ENCODE measurements at regions not wholly inside any gene's neighbourhood (a gene's known extent, or its start where the extent isn't known, plus 50 kb on each side); places are given as distances from the start of the nearest gene placed in this dataset.

DNA sequence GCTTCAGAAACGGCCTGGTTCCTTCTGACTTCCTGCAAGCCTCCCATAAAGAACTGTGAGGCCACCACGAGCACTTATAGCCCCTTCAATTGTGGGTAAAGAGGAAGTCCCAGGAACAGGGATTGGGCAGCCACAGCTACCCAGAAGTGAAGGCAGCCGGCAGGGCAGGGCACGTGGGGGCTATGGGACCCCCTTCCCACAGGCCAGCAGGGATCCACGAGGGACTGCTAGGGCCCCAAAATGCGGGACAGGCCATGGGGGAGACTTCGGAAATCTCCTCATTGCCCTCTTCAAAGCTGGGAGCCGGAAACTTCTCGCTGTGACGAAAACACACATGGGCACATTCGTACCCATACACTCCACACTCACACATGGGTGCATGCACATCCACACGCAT lies 196.1 kb upstream of the SALL3 start:
- no peak overlapping the region for H3K4me3 ChIP-seq (ENCODE audit: low read depth, low read length)
- TF ChIP-seq, protein P1, sequence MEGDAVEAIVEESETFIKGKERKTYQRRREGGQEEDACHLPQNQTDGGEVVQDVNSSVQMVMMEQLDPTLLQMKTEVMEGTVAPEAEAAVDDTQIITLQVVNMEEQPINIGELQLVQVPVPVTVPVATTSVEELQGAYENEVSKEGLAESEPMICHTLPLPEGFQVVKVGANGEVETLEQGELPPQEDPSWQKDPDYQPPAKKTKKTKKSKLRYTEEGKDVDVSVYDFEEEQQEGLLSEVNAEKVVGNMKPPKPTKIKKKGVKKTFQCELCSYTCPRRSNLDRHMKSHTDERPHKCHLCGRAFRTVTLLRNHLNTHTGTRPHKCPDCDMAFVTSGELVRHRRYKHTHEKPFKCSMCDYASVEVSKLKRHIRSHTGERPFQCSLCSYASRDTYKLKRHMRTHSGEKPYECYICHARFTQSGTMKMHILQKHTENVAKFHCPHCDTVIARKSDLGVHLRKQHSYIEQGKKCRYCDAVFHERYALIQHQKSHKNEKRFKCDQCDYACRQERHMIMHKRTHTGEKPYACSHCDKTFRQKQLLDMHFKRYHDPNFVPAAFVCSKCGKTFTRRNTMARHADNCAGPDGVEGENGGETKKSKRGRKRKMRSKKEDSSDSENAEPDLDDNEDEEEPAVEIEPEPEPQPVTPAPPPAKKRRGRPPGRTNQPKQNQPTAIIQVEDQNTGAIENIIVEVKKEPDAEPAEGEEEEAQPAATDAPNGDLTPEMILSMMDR (IDR thresholded peaks at IDR 0.05; ENCODE audit: borderline replicate concordance, insufficient read depth, low read depth, low read length) = no peak

DNA sequence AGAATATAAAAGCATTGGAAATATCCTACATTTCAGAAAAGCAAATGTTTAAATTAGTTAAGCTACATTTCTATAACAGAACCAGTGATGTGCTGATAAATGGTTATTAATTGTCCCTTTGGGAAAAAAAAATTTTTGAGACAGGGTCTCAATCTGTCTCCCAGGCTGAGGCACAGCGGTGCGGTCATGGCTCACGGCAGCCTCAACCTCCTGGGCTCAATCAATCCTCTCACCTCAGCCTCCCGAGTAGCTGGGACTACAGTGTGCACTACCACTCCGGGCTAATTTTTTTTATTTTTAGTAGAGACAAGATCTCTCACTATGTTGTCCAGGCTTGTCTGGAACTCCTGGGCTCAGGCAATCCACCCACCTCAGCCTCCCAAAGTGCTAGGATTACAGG lies 194.8 kb upstream of the SALL3 start:
- TF ChIP-seq, protein P1 (IDR thresholded peaks at IDR 0.05; ENCODE audit: borderline replicate concordance, insufficient read depth, low read depth, low read length) = no peak
- no peak overlapping the region for H3K4me3 ChIP-seq (ENCODE audit: low read depth, low read length)

DNA sequence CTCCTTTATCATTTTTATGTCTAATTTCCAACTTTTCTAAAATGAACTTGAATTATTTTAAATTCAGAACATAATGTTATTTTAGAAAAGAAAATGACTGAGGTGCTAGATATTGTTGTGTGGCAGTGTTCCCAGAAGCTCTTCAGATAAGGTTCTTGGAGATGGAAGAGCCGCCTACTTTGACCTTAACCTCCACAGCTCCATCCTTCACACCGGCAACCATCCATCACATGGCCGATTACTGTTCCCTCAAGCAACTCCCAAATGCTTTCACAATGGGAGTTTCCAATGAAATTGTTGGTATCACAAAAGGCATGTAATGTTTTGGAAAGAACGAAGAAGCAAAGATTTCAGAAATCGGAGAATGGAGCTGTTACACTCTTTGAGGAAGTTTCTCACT lies 193.9 kb upstream of the SALL3 start:
- TF ChIP-seq, protein P1 (IDR thresholded peaks at IDR 0.05; ENCODE audit: borderline replicate concordance, insufficient read depth, low read depth, low read length) = no peak
- no peak overlapping the region for H3K4me3 ChIP-seq (ENCODE audit: low read depth, low read length)

DNA sequence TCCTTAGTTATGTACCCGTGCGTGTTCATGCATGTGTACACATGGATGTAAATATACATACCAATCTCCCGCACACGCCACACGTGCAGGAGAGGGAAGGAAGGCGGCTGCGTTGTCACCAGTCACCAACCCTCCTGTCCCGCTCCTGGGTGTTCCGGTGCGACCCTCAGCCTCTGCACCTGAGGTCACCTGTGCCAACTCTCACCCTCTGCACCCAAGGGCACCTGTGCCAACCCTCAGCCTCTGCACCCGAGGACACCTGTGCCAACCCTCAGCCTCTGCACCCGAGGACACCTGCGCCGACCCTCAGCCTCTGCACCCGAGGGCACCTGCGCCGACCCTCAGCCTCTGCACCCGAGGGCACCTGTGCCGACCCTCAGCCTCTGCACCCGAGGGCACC lies 192.8 kb upstream of the SALL3 start:
- H3K4me3 ChIP-seq (ENCODE audit: low read depth, low read length) = no peak overlapping the region
- TF ChIP-seq, protein P1 (IDR thresholded peaks at IDR 0.05; ENCODE audit: borderline replicate concordance, insufficient read depth, low read depth, low read length) = no peak

DNA sequence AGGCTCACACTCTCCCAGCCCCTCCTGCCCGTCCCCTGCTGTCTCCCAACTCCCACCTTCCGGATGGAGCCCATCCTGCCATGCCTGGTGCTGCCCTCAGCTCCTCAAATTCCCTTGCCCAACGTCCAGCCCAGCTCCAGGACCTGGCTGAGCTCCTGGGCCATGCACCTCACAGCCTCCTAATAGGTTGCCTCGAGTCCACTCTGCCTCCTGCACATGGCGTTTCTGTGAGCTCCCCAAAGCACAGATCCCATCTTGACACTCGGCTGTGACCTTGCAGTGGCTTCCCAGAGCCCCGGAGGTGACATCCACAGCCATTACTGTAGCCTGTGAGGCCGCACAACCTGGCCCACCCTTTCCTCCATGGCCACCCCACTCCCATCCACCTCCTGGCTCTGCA lies 191.9 kb upstream of the SALL3 start:
- TF ChIP-seq, protein P1 (IDR thresholded peaks at IDR 0.05; ENCODE audit: borderline replicate concordance, insufficient read depth, low read depth, low read length) = no peak

DNA sequence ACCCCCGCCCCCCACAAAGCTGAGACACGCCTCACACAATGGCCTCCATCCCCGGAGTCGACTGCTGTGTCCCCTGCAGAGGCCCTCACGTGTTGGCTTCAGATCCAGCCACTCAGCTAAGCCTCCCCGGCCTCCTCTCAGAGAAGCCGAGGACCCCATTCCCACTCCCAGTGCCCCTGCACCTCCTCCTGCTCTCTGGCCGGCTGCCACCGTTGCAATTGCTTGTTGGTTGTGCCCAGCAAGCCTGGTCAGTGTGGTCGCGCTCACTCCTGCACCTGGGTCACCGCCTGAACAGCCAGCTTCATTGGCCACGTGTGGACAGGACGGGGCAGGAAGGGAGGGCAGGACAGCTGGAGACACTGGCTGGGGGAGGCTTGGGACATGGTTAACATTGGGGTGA lies 191.5 kb upstream of the SALL3 start:
- TF ChIP-seq, protein P1 (IDR thresholded peaks at IDR 0.05; ENCODE audit: borderline replicate concordance, insufficient read depth, low read depth, low read length) = no peak
- H3K4me3 ChIP-seq (ENCODE audit: low read depth, low read length) = no peak overlapping the region

More for the DNA sequence above, 191.9 kb upstream of the SALL3 start:
- no peak overlapping the region for H3K4me3 ChIP-seq (ENCODE audit: low read depth, low read length)

DNA sequence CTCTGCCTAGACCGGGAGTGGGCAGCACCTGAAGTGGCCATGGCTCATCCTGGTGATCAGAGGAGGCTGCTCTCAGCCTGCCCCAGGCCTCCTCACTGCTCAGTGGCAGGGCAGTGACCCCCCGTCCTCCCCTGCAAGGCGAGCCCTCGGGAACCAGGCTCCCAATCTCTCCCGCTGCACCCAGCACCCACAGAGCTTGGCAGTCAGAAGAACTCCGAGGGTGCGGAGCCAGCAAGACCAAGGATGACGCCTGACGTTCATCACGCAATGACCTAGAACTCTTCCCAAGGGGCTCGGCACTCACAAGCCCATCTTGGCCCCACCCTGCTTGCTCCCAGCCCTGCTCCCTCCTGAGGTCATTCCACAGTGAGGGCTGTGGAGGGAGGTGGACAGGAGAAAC lies 189.8 kb upstream of the SALL3 start:
- TF ChIP-seq, protein P1 (IDR thresholded peaks at IDR 0.05; ENCODE audit: borderline replicate concordance, insufficient read depth, low read depth, low read length) = no peak
- H3K4me3 ChIP-seq (ENCODE audit: low read depth, low read length) = no peak overlapping the region
